ENCODE measurements at regions not wholly inside any gene's neighbourhood (a gene's known extent, or its start where the extent isn't known, plus 50 kb on each side); places are given as distances from the start of the nearest gene placed in this dataset.

DNA sequence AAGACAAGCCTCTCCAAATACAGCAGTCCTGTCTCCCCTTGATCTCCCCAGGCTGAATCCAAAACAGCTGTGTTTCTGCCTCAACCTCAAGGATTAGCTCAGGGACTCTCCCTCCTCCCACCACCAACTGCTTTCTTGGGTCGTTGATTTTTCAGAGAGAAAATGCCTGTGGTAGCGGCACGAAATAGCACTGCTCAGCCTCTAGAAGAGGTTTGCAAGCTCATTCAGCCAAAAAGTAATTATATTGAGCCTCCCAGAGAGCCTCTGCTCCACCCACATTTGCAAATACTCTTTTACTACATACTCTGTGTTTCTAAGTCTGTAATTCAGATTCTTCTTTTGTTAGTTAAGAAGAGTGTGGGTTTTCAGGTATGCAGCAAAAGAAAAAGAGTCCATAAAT is 396.4 kb upstream of the TNP1 start:
- TF ChIP-seq, protein P1, sequence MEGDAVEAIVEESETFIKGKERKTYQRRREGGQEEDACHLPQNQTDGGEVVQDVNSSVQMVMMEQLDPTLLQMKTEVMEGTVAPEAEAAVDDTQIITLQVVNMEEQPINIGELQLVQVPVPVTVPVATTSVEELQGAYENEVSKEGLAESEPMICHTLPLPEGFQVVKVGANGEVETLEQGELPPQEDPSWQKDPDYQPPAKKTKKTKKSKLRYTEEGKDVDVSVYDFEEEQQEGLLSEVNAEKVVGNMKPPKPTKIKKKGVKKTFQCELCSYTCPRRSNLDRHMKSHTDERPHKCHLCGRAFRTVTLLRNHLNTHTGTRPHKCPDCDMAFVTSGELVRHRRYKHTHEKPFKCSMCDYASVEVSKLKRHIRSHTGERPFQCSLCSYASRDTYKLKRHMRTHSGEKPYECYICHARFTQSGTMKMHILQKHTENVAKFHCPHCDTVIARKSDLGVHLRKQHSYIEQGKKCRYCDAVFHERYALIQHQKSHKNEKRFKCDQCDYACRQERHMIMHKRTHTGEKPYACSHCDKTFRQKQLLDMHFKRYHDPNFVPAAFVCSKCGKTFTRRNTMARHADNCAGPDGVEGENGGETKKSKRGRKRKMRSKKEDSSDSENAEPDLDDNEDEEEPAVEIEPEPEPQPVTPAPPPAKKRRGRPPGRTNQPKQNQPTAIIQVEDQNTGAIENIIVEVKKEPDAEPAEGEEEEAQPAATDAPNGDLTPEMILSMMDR (IDR thresholded peaks at IDR 0.05; ENCODE audit: insufficient read depth, low read depth, low read length): no peak
- TF ChIP-seq EZH2 (IDR thresholded peaks at IDR 0.05; ENCODE audit: insufficient read depth, low read length): no peak
